HUES64 (cell line): ENCODE measurements at regions not wholly inside any gene's neighbourhood (a gene's known extent, or its start where the extent isn't known, plus 50 kb on each side); places are given as distances from the start of the nearest gene placed in this dataset.

ENCODE experiments used
- H3K27ac ChIP-seq: 2 replicates; pipeline ENCODE4 v1.7.0; 2013; ENCODE audit warnings: low read depth, low read length, inconsistent platforms
- H3K27me3 ChIP-seq: 2 replicates; pipeline ENCODE4 v1.6.1; 2013; ENCODE audit warnings: mild to moderate bottlenecking, low read length; ENCODE audit not compliant: insufficient read depth
- H3K36me3 ChIP-seq: 2 replicates; pipeline ENCODE4 v1.6.1; 2013; ENCODE audit warnings: mild to moderate bottlenecking, low read length; ENCODE audit not compliant: insufficient read depth
- H3K4me1 ChIP-seq: 2 replicates; pipeline ENCODE4 v1.6.1; 2013; ENCODE audit warnings: mild to moderate bottlenecking, low read length, moderate library complexity; ENCODE audit not compliant: insufficient read depth
- H3K4me3 ChIP-seq: 2 replicates; pipeline ENCODE4 v1.5.1; 2013; ENCODE audit warnings: mild to moderate bottlenecking, low read length, moderate library complexity
- H3K9ac ChIP-seq: 2 replicates; pipeline ENCODE4 v1.6.1; 2013; ENCODE audit warnings: mild to moderate bottlenecking, low read depth, low read length
- H3K9me3 ChIP-seq: 2 replicates; pipeline ENCODE4 v1.6.1; 2013; ENCODE audit warnings: low read depth, low read length; ENCODE audit not compliant: insufficient read depth
- WGBS: fragments of 150-250, 120-280 bp; methylation state at CpG from one replicate; pipeline ENCODE4 v1.1.7; 2013; ENCODE audit warnings: missing lambda C conversion rate; 5-methylcytosine and 5-hydroxymethylcytosine counted together

DNA sequence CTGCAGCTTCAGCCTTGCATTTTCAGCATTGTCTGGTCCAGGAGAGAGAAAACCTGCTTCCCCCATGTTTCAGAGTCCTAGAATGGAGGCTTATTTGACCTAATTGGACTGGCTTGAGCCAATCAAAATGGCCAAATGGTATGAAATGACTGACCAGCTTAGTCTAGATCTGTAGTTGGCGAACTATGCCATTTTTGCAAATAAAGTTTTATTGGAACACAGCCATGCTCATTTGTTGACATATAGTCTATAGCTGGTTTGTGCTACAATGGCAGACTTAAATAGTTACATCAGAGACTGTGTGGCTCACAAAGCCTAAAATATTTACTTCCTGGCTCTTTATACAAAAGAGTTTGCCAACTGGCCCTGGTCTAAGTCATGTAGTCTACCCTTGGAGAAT lies 180.8 kb downstream of the HS3ST3B1 start:
- Histone ChIP-seq H3K27ac (no peak overlapping the region), H3K4me1 (0 out of 2 replicates have a peak, but pooled peaks cover 5% of the 10 kb centered on the region), H3K9ac (no peak overlapping the region), H3K36me3 (no peaks in the 10 kb centered on the region), H3K4me3 (no peak overlapping the region), H3K9me3 (no peaks in the 10 kb centered on the region), H3K27me3 (no peaks in the 10 kb centered on the region)
- WGBS = 100% methylated on average over 1 of the region's 1 CpG

DNA sequence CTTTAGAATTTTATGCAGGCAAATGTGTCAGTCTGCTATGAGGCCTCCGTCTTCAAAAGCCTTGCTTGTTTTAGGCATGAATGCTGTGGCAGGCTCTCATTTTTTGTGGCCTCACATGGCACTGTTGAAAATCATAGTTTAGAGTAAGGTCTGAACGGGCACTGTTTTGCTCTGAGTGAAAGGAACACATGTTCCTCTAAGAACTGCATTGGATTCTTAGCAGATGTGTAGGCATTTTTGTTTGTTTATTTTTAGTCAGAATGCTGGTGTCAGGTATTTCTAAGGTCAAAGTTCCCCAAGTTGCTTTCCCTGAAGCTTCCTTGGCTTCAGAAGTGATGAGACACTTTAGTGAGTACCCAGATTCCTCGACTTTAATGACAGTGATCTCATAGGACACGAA lies 173.7 kb downstream of the HS3ST3B1 start:
- Histone ChIP-seq H3K4me3 (no peak overlapping the region), H3K36me3 (no peaks in the 10 kb centered on the region), H3K27me3 (no peaks in the 10 kb centered on the region), H3K9ac (no peak overlapping the region), H3K4me1 (no peaks in the 10 kb centered on the region), H3K27ac (no peak overlapping the region), H3K9me3 (no peaks in the 10 kb centered on the region)
- 95% methylated on average over 4 of the region's 4 CpGs for WGBS

- H3K4me3 ChIP-seq = no peak overlapping the region
- H3K27ac ChIP-seq = no peak overlapping the region
- WGBS = 72% methylated on average over 5 of the region's 7 CpGs
- no peaks in the 10 kb centered on the region for H3K9me3 ChIP-seq
- H3K27me3 ChIP-seq = no peaks in the 10 kb centered on the region
- no peaks in the 10 kb centered on the region for H3K36me3 ChIP-seq
- no peak overlapping the region for H3K9ac ChIP-seq
- no peaks in the 10 kb centered on the region for H3K4me1 ChIP-seq
These were observed 170.2 kb downstream of the HS3ST3B1 start for GRCh38 chr17:14471052-14471451.

- Histone ChIP-seq H3K4me3 (no peak overlapping the region), H3K27me3 (no peaks in the 10 kb centered on the region), H3K27ac (no peak overlapping the region), H3K9ac (no peak overlapping the region), H3K36me3 (no peaks in the 10 kb centered on the region), H3K4me1 (no peaks in the 10 kb centered on the region), H3K9me3 (no peaks in the 10 kb centered on the region)
- WGBS = 93% methylated on average over 4 of the region's 4 CpGs
These were observed 169.5 kb downstream of the HS3ST3B1 start for GRCh38 chr17:14470417-14470816.

- H3K27ac ChIP-seq = no peak overlapping the region
- no peaks in the 10 kb centered on the region for H3K4me1 ChIP-seq
- no peaks in the 10 kb centered on the region for H3K36me3 ChIP-seq
- H3K9ac ChIP-seq = no peak overlapping the region
- no peak overlapping the region for H3K4me3 ChIP-seq
- H3K27me3 ChIP-seq = no peaks in the 10 kb centered on the region
- whole genome bisulfite sequencing = 91% methylated on average over 3 of the region's 3 CpGs
- H3K9me3 ChIP-seq = no peaks in the 10 kb centered on the region
These were observed 169.1 kb downstream of the HS3ST3B1 start for GRCh38 chr17:14469971-14470370.

DNA sequence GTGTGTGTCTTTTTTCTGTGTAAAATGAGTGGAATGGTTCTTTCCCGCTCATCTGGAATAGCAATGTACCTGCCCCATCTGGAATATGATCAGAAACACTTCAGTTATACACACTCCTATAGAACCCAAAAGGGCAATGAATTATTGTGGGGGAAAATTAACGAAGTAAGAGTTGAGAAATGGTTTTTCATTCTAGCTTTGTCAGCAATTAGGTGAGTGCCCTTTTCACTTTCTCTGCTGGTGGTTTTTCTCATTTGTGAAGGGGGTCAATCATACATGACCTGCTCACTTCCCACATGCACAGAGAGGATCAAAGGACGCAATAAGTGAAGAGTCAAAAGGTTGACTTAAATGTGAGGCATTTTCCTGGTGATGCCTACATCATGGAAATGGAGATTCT lies 168.0 kb downstream of the HS3ST3B1 start:
- H3K4me3 ChIP-seq = no peak overlapping the region
- H3K27me3 ChIP-seq = no peaks in the 10 kb centered on the region
- H3K9me3 ChIP-seq = no peaks in the 10 kb centered on the region
- 98% methylated on average over 2 of the region's 3 CpGs for WGBS
- no peaks in the 10 kb centered on the region for H3K4me1 ChIP-seq
- no peak overlapping the region for H3K9ac ChIP-seq
- H3K36me3 ChIP-seq = no peaks in the 10 kb centered on the region
- H3K27ac ChIP-seq = no peak overlapping the region

DNA sequence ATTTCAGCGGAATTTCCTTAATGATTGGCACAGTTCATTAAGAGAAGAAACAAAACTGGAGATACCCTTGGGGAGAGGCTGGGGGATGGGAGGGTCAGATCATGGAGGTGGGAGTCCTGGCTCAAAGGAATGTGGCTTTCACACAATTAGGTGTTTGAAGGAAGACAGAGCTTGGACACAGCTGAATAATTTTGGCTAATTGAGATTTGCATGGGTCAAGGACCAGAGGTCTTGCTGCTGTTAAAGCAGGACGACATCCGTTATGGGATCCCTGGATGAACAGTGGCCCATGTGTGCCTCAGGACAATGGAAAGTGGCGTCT lies 160.3 kb downstream of the HS3ST3B1 start:
- WGBS = 93% methylated on average over 4 of the region's 4 CpGs
- Histone ChIP-seq H3K27ac (no peak overlapping the region), H3K9me3 (no peaks in the 10 kb centered on the region), H3K4me1 (peaks cover 24% of the 10 kb centered on the region), H3K9ac (no peak overlapping the region), H3K4me3 (no peak overlapping the region), H3K27me3 (no peaks in the 10 kb centered on the region), H3K36me3 (no peaks in the 10 kb centered on the region)

DNA sequence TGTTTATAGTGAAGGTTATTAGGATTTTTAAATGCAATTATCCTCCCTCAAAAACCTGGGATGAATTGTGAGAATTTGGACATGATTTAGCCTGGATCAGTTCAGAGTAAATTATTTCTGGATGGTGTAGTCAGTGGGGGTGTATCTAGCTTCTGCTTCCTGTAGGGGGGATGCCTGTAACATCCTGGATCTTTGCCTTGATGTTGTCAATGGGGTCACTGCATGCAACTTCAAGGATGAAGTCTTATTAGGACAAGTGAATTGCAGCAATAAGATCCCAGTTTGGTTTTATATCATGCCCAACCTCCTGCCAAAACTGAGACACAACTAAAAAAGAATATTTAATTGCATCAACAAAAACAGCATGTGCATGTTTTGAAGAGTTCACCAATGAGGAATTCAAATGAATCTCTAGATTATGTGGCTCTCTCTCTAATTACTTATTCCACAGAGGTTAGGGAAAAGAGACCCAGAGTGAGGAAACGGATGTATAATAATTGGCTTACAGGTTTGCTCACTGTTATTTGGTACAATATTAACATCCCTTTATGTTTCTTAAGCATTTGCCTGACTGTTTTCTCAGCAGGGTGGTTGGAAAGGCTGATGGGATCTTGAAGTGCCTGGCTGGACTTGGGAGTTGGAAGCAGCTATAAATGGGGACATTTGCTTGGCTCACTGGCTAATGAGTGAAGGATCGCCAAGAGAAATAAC lies 159.8 kb downstream of the HS3ST3B1 start:
- Histone ChIP-seq H3K4me3 (no peak overlapping the region), H3K36me3 (no peaks in the 10 kb centered on the region)
- WGBS = 93% methylated on average over 1 of the region's 2 CpGs

GRCh38 chr17:14459955-14460354 lies 159.1 kb downstream of the HS3ST3B1 start:
- H3K36me3 ChIP-seq = no peaks in the 10 kb centered on the region
- H3K27ac ChIP-seq = no peak overlapping the region
- no peaks in the 10 kb centered on the region for H3K9me3 ChIP-seq
- H3K4me1 ChIP-seq = peaks cover 24% of the 10 kb centered on the region
- no peak overlapping the region for H3K4me3 ChIP-seq
- no peaks in the 10 kb centered on the region for H3K27me3 ChIP-seq
- H3K9ac ChIP-seq = no peak overlapping the region
- 64% methylated on average over 4 of the region's 5 CpGs for WGBS

More for the DNA sequence above, 159.8 kb downstream of the HS3ST3B1 start:
- H3K27ac ChIP-seq = no peak overlapping the region
- no peaks in the 10 kb centered on the region for H3K9me3 ChIP-seq
- H3K9ac ChIP-seq = no peak overlapping the region
- no peaks in the 10 kb centered on the region for H3K27me3 ChIP-seq
- H3K4me1 ChIP-seq = peaks cover 24% of the 10 kb centered on the region

GRCh38 chr17:14458724-14459123 lies 157.8 kb downstream of the HS3ST3B1 start:
- Histone ChIP-seq H3K9ac (no peak overlapping the region), H3K36me3 (no peaks in the 10 kb centered on the region), H3K27me3 (no peaks in the 10 kb centered on the region), H3K27ac (no peak overlapping the region), H3K4me3 (no peak overlapping the region), H3K9me3 (no peaks in the 10 kb centered on the region), H3K4me1 (peaks cover 27% of the 10 kb centered on the region)
- 69% methylated on average over 3 of the region's 3 CpGs for WGBS

DNA sequence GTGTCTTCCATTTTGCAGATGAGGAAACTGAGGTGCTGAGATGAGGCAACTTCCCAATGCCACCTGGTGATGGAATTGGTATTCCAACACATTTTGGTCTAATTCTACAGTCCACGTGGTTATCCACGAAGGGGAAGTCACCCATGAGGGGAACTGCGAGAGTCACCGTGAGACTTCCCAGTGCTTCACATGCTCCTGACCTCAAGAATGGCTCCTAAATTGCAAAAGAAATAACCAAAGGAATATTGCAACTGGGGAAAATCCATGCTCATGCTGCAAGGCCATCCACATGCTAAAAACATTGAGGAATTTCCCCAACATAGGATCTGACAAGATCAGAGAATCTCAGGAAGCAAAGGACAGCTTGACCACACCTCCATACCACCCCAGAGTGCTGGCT lies 153.9 kb downstream of the HS3ST3B1 start:
- WGBS = 95% methylated on average over 4 of the region's 4 CpGs
- no peaks in the 10 kb centered on the region for H3K27me3 ChIP-seq
- H3K36me3 ChIP-seq = no peaks in the 10 kb centered on the region
- no peak overlapping the region for H3K27ac ChIP-seq
- no peak overlapping the region for H3K9ac ChIP-seq
- no peak overlapping the region for H3K4me3 ChIP-seq
- peaks cover 18% of the 10 kb centered on the region; the same call in 1 of the 2 replicates for H3K4me1 ChIP-seq
- H3K9me3 ChIP-seq = no peaks in the 10 kb centered on the region

GRCh38 chr17:14452856-14453255 lies 152.0 kb downstream of the HS3ST3B1 start:
- peaks cover 8% of the 10 kb centered on the region; the same call in 1 of the 2 replicates for H3K4me1 ChIP-seq
- no peak overlapping the region for H3K9ac ChIP-seq
- WGBS = 95% methylated on average over 1 of the region's 1 CpG
- no peak overlapping the region for H3K27ac ChIP-seq
- no peak overlapping the region for H3K4me3 ChIP-seq
- no peaks in the 10 kb centered on the region for H3K27me3 ChIP-seq
- H3K9me3 ChIP-seq = no peaks in the 10 kb centered on the region
- H3K36me3 ChIP-seq = no peaks in the 10 kb centered on the region
